GM18511 (cell line): ENCODE measurements at regions not wholly inside any gene's neighbourhood (a gene's known extent, or its start where the extent isn't known, plus 50 kb on each side); places are given as distances from the start of the nearest gene placed in this dataset.
"Not testable (repeated sequence)": the region's sequence is repeated elsewhere in the genome, so short reads cannot be mapped to it uniquely, and the experiment has no call there.

ENCODE experiments used
- ATAC-seq: cut with Tn5 transposase; IDR thresholded peaks from one replicate; pipeline ENCODE4 v1.9.1; 2021; ENCODE audit warnings: mild to moderate bottlenecking, moderate library complexity; ENCODE audit not compliant: unreplicated experiment

DNA sequence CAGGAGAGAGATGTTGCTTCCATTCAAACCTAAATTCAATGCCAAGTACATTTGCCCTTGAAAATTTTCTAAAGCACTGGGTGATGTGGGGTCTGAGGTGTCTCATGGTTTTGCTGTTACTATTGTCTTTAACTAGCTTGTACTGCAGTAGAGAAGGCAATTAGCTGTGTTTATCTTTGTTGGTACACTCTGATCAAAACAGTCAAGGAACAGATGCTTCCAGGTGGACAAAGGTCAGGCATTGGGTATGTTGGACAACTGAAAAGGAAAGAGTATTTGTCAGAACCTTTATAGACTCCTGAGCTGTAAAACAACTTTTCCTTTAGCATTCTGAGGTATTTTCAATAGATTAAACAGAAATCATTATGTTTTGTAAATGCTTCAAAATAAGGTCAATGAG, 2228.7 kb upstream of the WWC1 start:
- ATAC-seq: no peak

DNA sequence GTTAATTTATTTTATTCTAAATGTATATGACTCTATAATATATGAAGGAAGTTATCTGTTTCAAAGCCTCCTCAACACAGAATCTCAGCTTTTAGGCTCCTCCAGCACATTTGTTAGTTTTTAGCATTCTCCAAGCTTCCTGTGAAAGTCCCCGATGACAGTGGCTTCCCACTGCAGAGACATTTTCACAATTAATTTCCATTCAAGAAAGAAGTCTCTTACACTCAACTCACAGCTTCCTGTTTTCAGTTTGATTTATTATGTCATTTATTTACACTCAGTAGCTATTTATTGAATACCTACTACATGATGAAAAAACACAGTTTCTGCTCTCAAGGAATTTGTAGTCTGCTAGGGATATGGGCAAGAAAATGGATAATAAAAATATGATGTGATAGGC, 2228.2 kb upstream of the WWC1 start:
- no peak for ATAC-seq

DNA sequence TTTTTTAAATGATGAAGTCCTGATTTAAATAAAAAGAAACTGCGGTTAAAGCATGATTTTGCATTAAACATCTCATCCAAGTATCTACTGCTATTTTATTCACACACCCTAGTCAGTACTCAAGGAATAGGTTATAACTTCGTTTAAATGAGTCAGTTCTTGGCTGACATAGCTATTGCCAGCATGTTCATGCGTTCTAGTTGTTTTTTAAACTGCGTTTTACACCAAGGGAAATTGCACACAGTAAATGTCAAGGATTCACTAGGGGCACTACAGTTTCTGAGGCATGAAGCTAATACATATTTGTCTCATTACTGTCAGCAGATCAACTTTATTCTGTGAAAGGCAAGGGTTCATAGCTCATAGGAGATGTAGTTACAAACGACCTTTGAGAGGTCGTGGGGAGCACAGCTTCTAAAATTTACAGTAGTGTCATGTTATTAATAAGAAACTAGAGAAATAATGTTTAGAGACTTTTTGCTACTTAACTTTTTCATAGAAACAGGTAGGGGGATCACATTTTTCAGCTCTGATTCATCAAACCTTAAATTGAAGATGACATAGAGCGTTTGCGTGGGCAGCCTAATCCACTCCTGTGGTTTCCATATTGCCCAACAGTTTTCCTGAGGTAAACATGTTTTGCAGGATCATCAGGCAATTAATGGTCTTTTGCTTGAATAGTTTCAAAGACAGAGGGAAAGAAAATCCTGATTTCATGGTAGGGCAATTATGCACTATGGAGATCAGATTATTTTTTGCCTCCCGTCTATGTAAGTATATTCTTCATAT, 2222.7 kb upstream of the WWC1 start:
- ATAC-seq: no peak

DNA sequence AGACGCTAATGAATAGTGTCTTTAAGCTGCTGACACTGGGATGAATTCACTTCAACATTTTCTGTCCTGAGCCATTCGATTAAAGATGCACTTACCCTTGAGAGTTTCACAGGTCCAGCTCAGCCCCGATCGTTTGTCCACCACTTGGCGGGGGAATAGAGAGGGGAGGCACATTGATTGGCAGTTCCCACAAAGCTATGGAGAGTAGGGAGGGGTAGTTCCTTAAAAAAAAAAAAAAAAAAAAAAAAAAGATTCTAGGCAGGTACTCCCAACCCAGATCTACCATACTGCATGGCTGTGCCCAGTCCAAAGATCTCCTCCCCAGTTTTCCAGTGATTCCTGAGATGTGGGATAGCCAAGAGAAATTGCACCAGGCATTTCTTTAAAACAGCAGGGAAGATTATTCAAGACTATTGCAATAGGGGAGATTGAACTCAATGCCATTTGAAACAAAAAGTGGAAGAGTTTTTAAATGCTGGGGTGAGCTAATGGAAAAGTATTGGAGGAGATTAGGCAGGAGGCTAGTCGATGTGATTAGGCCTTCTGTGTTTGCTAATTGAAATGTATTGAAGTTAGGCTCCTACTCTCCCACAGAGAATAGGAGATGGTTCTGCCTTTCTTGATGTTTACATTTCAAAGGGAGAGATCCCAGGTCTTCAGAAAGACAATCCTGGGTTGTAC, 2217.4 kb upstream of the WWC1 start:
- no peak for ATAC-seq

DNA sequence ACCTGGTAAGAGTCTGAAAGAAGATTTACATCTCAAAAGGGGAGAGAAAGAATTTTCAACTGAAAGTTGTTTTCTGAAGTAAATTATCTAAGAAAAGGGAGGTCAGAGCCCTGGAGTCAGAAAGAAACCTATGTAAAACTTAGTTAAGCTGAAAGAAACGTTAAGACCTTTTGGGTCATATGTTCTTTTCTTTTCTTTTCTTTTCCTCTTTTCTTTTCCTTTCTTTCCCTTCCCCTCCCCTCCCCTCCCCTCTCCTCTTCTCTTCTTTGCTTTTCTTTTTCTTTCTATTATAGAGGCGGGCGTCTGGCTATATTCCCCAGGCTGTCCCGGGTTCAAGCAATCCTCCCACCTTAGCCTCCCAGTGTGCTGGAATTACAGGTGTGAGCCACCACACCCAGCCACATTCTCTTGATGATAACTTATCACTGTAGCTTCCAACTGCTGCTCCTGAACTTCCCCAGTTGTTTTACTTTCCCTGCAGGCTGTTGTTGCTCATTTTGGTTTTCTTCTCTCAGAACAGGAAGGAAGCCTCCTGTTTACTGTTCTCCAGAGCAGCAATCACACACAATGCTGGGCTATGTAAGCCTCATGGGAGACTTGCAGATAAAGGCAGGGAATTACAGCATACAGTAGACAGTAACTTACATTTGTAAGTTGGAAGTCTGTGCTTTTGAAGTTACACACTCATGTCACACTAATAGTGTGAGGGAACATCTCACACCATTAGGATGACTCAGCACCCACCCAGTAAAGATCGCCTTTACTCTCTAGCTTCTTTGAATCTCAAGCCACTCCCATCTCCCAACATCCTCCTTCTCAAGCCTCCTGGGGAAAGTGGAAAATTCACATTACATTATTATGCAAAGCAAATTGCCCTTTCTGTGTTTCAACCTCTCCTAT, 2216.6 kb upstream of the WWC1 start:
- ATAC-seq: no peak

DNA sequence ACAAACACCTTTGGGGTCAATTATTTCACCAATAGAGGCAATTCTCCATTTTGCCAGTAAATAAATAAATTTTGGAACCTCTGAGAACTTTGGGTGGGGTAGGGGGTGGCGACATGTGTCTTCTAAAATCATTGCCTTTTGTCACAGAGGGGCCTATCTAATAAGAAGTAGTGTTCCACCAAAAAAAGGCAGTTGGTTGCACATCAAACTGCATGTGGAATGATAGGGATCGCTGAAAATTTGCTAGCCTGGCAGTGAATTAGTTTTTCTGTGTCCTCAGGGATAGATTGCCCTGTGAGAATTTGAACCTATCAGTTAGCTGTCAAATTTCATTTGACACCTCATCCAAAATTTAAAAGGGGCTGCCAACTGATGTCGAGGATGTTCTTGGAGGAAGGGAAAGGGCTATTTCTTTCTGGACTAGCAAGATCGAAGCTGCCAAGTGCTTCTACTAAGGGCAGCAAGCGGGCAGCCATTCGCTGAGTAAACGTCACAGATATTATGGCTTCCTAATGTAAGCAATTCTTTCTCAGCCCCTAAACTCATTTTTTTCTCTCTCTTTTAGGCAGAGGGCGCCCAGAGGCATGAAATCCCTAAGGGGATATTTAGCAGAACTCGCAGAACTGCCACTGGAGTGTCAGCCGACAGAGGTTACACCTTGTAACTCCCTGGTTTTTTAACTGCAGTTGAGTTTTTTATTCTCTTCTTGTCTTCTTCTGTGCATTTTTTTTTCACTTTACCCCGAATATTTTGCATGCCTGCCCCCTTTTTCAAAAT, 2208.1 kb upstream of the WWC1 start:
- no peak for ATAC-seq

DNA sequence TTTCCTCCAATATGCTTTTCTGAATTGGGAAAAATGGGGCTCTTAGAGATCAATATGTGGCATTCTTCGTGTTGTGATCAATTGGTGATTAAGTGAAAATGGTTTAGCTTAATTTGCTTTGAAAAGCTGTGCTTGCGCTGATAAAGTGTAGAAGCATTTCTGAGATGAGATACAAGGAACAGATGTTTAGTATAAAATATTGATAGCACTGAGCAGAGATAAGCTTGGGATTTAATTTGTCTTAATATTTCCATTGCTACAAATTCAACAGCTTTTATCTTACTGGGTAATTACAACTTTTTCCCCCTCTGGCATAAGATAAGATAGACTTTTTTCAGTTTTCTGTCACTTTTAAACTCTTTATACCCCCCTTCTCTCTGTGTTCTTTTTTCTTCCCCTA, 2204.9 kb upstream of the WWC1 start:
- ATAC-seq: no peak

DNA sequence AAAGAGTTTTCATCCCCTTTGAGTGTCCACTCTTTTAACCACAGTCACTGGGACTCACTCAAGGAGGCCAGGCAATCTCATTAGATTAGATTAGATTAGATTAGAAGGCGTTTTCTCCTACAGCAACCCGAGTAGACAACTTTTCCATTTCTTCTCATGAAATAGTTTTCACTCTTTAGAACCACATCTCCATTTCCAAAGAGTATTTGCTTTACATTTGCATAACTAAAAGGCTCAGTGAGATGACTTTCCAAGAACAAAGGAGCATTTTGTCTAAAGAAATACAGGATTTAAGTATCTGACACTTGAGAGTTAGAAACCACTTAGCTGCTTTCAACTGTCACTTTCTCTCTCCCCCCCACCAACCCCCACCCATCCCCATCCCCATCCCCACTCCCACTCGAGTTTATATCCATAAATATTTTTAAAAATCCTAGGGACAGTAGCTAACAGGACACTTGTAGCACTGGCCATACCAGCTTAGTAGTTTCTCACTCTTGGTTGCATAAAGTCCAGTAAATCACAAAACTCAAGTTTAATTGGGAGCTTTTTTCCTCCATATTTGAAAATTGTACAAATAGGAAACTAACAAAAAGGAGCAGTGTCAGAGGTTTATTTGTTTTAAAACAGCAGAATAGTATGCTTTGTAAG, 2202.9 kb upstream of the WWC1 start:
- ATAC-seq: no peak

DNA sequence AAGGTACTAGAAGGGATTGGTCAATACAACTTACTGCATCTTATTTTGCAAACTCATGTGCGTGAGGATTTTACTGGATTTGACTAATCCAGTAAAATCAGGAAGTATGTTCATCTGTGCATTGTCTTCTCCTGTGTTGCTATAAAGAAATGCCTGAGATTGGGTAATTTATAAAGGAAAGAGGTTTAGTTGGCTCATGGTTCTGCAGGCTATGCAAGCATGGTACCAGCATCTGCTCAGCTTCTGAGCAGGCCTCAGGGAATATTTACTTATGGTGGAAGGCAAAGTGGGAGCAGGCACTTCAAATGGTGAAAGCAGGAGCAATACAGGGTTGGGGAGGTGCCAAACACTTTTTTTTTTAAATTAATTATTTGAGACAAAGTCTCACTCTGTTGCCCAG, 2199.5 kb upstream of the WWC1 start:
- ATAC-seq: no peak

DNA sequence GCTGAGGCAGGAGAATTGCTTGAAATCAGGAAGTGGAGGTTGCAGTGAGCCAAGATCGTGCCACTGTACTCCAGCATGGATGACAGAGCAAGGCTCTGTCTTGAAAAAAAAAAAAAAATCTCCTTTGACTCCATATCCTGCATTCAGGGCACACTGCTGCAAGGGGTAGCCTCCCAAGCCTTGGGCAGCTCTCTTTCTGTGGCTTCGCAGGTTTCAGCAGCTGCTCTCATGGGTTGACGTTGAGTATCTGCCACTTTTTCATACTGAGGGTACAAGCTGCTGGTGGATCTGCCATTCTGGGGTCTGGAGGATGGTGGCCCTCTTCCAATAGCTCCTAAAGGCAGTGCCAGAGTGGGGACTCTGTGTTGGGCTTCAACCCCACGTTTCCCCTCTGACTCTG, 2198.1 kb upstream of the WWC1 start:
- ATAC-seq: no peak

DNA sequence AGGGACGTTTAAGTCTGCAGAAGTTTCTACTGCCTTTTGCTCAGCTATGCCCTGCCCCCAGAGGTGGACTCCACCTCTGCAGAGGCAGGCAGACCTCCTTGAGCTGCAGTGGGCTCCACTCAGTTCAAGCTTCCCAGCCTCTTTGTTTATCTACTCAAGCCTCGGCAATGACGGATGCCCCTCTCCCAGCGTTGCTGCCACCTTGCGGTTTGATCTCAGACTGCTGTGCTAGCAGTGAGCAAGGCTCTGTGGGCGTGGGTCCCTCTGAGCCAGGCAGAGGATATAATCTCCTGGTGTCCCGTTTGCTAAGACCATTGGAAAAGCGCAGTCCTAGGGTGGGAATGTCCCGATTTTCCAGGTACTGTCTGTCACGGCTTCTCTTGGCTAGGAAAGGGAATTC, 2188.5 kb upstream of the WWC1 start:
- no peak for ATAC-seq

DNA sequence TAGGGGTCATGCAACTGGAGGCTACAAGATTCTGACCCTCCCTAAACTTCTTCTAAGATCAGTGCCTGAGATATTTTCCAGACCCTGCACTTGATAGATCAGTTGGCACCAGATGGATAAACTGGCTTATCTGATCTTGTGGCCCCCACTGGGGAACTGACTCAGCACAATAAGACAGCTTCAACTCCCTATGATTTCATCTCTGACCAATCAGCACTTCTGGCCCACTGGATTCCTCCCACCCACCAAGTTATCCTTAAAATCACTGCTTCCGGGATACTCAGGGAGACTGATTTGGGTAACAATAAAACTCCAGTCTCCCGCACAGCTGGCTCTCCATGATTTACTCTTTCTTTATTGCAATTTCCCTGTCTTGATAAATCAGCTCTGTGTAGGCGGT, 2180.4 kb upstream of the WWC1 start:
- ATAC-seq: no peak

DNA sequence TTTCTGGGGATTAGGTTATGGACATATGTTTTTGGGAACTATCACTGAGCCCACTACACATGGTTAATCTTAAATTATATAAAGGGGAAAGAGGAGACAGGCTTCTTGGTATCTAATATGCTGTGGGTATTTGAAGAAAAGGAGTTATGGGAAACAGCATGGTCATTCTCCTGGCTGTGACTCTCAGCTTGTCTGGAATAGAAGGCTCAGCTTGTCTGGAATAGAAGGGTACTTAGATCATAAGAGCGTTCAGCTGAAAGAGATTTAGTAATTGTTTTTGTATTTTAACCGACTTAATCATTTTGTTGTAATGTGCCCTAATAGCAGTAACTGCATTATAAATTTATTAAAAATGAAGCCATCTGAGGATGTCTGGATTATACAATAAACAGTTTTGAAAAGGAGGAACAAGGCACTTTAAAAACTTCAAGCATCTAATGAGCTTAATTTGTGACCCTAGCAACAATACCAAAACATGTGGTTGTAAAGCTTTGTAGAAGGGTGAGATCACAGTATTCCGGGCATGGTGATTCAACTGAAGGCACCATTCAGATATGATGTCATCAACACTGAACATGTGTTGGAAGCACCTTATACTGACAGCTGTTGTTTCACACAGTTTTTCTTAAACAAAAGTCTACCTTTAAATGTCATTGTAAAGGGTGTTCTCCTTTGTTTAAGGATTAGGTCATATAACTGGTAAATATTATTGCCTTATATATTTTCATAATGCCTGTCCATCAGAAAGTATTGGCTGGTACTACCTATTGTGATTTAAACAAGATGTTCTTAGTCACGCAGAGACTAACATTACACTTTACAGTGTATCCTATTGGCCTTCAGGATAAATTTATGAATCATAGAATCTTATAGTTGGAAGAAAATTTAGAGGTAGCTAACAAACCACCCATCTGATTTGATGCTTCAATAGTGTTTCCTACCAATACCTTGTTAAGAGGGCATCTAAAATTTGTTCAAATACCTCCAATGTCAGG, 2174.1 kb upstream of the WWC1 start:
- ATAC-seq: no peak

DNA sequence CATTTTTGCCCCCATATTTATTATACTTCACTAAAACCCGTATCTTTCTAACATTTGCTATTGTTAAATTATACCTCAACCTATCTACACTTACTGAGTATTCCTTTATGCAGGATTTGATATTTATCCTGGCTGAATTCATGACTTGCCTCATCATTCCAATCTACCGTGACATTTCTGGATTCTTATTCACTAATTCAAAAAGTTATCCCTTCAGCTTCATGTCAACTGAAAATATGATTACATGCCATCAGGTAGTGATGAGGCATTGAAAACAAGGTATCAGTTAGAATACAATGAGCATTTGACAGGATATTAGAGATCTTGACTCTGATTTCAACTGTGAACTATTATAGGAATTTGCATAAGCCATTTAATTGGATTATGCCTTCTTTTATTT, 2171.9 kb upstream of the WWC1 start:
- no peak for ATAC-seq

DNA sequence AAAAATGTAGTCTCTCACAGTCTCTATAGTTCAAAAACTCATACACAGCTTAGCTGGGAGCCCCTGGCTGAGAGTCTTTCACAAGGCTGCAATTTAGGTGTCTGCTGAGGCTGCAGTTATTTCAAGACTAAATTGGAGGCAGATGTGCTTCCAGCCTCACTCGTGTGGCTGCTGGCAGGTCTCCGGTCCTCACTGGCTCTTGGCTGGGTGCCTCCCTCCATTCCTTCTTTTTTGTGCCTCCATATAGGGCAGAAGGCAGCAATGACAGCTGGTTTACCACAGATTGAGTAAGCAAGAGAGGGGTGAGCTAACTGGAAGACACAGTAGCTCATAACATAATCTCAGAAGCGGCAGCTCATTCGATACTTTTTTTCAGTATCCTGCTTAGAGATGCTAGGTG, 2167.7 kb upstream of the WWC1 start:
- ATAC-seq: no peak

DNA sequence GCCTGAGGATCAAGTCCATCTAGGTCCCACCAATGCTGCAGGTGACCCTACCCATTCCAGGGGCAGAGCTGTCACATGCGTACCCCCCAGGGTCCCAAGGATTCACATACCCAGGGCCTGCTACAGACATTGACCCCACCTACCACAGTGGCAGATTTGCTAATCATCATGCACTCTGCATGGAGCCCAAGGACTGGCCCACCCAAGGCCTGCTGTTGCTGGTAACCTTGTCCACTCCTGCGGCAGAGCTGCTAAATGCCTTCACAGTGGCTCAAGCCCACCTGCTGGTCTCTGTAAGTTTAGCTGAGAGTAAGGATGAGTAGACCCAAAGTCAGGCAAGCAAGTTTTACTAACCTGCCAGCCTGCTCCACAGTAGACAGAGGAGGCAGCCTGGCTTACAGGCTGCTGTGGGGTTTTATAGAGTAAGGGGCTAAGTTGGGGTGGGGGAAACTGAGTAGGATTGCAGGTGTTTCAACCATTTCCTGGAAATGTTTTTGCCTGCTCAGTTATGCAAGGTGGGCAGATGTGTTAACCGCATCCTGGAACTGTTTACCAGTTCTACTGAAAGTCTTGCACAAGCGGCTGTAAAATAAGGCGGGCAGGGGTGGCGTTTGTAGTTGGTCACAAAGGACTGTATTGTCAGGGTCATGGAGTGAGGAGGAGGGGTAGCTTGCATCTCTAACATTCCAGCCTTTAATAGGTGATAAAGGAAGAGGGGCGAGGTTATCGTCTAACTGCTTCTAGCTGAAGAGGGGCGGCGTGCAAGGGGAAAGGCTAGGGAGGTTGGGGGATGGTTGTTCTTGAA, 2163.5 kb upstream of the WWC1 start:
- no peak for ATAC-seq

DNA sequence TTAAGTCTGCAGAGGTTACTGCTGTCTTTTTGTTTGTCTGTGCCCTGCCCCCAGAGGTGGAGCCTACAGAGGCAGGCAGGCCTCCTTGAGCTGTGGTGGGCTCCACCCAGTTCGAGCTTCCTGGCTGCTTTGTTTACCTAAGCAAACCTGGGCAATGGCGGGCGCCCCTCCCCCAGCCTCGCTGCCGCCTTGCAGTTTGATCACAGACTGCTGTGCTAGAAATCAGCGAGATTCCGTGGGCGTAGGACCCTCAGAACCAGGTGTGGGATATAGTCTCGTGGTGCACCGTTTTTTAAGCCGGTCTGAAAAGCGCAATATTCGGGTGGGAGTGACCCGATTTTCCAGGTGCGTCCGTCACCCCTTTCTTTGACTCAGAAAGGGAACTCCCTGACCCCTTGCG, 2146.3 kb upstream of the WWC1 start:
- ATAC-seq: not testable (repeated sequence)

DNA sequence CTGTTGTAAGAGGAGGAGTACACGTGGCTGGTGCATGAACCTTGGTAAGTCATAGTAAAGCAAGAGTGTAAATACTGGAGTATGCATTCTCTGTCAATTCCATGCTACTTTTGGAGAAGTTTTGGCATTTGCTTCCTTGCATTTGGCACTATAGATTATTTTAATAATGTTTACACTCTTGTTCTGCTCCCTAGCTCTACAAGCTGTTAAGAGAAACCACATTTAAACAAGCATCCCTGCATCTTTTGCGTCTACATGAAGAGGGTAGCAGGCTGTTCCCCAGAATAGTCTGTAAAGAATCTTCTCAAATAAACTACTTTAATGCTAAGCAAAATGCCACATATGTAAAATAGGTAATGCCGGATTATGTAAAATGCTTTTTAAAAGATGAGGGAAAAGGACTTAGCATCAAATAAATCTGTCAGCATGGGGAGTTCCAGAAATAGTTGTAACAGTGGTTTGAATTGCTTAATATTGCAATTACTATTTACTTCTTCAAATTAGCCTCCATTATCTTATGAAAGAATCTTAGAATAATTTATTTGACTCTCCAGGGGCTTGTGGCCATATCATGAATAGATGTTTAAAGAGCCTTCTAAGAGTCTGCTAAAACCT, 2127.3 kb upstream of the WWC1 start:
- no peak for ATAC-seq
